Activated CD4-positive, alpha-beta T cell treated with anti-CD3 and anti-CD28 coated beads, Interleukin-2, amount 10 ng/mL, durations not matched to agents 7 days and 5 days (primary cell): ENCODE measurements at regions not wholly inside any gene's neighbourhood (a gene's known extent, or its start where the extent isn't known, plus 50 kb on each side); places are given as distances from the start of the nearest gene placed in this dataset.

ENCODE experiments used
- CTCF ChIA-PET: fragments of 350-600 bp; sonication (Branson Sonifier 250); formaldehyde crosslinking; loops from one replicate; lab custom pipeline; 2021; ENCODE audit warnings: antibody characterized with exemption; lab: Charles Lee
- POLR2A ChIA-PET: fragments of 350-600 bp; sonication (Branson Sonifier 250); formaldehyde crosslinking; loops from one replicate; lab custom pipeline; 2021; ENCODE audit warnings: antibody characterized with exemption; lab: Charles Lee
- DNase-seq: peaks from one replicate; pipeline ENCODE4 v3.0.0-alpha.2; 2020
- H3K27ac Mint-ChIP-seq: one replicate; pipeline ENCODE4 v1.8.0; 2021; ENCODE audit warnings: mild to moderate bottlenecking, moderate library complexity, mixed read lengths
- H3K27me3 Mint-ChIP-seq: one replicate; pipeline ENCODE4 v1.8.0; 2021; ENCODE audit warnings: mixed read lengths
- H3K36me3 Mint-ChIP-seq: one replicate; pipeline ENCODE4 v1.8.0; 2021; ENCODE audit warnings: low read depth, mixed read lengths
- H3K4me1 Mint-ChIP-seq: one replicate; pipeline ENCODE4 v1.8.0; 2021; ENCODE audit warnings: mixed read lengths
- H3K4me3 Mint-ChIP-seq: one replicate; pipeline ENCODE4 v1.8.0; 2021; ENCODE audit warnings: mild to moderate bottlenecking, moderate library complexity, mixed read lengths
- H3K9me3 Mint-ChIP-seq: one replicate; pipeline ENCODE4 v1.8.0; 2021; ENCODE audit warnings: mixed read lengths

DNA sequence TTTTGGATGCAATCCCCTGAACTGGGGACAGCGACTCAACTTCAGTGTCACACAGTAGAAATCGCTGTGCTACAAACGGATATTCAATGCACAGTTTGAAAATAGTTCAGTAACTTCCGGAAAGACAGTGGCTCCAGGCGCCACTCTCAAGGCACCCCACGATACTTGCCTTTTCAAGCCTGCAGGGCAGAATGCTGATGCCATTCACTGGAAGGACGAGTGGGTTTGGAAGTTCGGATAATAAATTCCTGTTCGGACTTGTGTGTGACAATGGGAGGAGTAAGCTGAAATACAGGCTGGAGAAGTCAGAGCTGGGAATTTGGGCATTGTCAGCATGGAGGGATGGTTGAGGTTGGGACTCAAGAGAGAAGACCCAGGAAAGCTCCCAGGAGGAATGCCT is 64.3 kb upstream of the HELT start:
- H3K27me3 Mint-ChIP-seq = peaks cover 8% of the 10 kb centered on the region
- no peaks in the 10 kb centered on the region for H3K9me3 Mint-ChIP-seq
- no peaks in the 10 kb centered on the region for H3K36me3 Mint-ChIP-seq
- ChIA-PET CTCF (no interaction called here), POLR2A (no interaction called here)
- H3K4me3 Mint-ChIP-seq = no peak overlapping the region
- DNase-seq = no peak
- H3K27ac Mint-ChIP-seq = no peak overlapping the region
- peaks cover 3% of the 10 kb centered on the region for H3K4me1 Mint-ChIP-seq

DNA sequence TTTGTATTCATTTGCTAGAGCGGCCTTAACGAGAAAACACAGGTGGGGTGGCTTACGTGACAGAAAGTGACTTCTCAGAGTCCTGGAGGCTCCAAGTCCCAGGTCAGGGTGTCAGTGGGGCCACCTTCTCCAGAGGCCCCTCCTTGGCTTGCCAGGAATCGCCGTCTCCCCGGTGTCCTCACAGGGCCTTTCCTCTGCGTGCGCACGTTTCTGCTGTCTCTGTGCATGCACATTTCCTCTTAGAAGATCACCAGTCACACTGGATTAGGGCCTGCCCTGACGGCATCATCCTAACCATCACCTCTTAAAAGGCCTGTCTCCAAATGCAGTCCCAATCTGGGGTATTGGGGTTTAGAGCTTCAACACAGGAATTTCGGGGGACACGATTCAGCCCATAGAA is 63.8 kb upstream of the HELT start:
- peaks cover 3% of the 10 kb centered on the region for H3K4me1 Mint-ChIP-seq
- H3K36me3 Mint-ChIP-seq = no peaks in the 10 kb centered on the region
- CTCF ChIA-PET = no interaction called here
- peaks cover 3% of the 10 kb centered on the region for H3K27me3 Mint-ChIP-seq
- H3K9me3 Mint-ChIP-seq = no peaks in the 10 kb centered on the region
- H3K4me3 Mint-ChIP-seq = no peak overlapping the region
- DNase-seq = no peak
- POLR2A ChIA-PET = no interaction called here
- no peak overlapping the region for H3K27ac Mint-ChIP-seq

DNA sequence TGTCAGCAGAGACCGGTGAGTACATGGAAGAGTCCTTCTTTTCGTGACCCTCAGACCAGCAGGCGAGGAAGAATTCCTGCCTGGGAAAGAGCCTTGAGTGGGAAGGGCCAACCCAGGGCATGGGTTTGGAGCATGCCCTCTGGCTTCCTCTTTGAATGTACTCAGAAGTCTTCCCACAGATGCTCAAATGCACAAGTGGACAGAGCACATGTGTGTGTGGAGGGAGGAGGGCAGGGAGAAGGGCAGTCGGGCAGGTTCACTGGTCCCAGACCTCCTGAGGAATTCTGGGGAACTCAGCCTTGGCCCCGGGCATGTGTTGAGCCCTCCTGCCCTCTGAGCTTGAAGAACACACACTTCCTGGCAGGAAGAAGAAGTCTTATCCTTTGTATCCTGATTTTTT is 63.2 kb upstream of the HELT start:
- Mint-ChIP-seq H3K9me3 (no peaks in the 10 kb centered on the region), H3K4me1 (peaks cover 3% of the 10 kb centered on the region), H3K36me3 (no peaks in the 10 kb centered on the region), H3K27me3 (no peaks in the 10 kb centered on the region), H3K4me3 (no peak overlapping the region), H3K27ac (no peak overlapping the region)
- no peak for DNase-seq
- ChIA-PET POLR2A (no interaction called here), CTCF (no interaction called here)

DNA sequence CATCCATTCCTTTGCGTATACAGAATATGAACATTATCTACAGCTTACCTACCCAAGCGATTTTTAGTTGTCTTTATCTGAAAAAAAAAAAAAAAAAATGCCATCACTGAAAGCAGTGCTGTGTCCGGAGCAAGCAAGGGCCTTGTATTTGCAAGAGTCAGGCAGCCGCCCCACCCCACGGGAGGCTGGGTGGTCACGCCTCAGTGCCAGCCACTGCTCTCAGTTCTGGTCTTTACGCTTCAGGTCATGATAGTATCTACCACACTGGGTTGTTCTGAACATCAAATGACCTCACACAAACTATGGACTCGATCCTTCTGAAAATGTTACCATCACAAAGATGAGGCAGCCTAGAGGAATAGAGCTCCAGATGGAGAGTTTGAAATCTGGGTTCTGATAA is 62.7 kb upstream of the HELT start:
- peaks cover 3% of the 10 kb centered on the region for H3K4me1 Mint-ChIP-seq
- H3K27ac Mint-ChIP-seq = no peak overlapping the region
- H3K36me3 Mint-ChIP-seq = no peaks in the 10 kb centered on the region
- no peak for DNase-seq
- no peaks in the 10 kb centered on the region for H3K9me3 Mint-ChIP-seq
- POLR2A ChIA-PET = no interaction called here
- no peak overlapping the region for H3K4me3 Mint-ChIP-seq
- H3K27me3 Mint-ChIP-seq = no peaks in the 10 kb centered on the region
- CTCF ChIA-PET = no interaction called here

DNA sequence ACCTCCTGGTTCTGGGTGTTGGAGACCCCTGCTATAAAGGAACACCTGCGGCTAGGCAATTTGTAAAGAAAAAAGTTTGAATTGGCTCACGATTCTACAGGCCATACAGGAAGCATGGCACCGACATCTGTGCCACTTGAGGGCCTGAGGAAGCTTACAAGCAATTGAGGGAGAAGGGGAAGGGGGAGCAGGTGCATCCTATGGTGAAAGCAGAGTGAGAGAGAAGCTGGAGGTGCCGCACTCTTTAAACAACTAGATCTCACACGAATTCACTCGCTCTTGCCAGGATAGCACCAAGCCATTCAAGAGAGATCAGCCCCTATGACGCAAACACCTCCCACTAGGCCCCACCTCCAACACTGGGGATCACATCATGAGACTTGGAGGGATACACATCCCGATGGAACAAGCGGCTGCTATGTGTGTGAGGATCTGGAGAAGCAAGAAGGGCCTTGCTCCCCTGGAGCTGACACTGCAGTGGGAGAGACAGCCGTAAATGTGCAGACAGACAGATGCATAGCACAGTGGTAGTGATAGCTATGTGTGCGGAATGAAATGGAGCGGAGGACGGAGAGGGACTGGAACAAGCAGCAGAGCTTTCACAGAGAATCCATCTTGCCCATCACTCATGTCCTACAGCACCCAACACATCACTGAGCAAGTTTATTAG is 60.7 kb upstream of the HELT start:
- H3K4me1 Mint-ChIP-seq = peaks cover 3% of the 10 kb centered on the region
- no peak overlapping the region for H3K4me3 Mint-ChIP-seq
- no peaks in the 10 kb centered on the region for H3K36me3 Mint-ChIP-seq
- ChIA-PET POLR2A (no interaction called here), CTCF (interaction anchor here (1.3 kb wide), 1 partner anchor 24 kb away, joined by 4 read pairs; no protein-coding TSS in a partner anchor)
- no peaks in the 10 kb centered on the region for H3K9me3 Mint-ChIP-seq
- no peak for DNase-seq
- no peaks in the 10 kb centered on the region for H3K27me3 Mint-ChIP-seq
- no peak overlapping the region for H3K27ac Mint-ChIP-seq

DNA sequence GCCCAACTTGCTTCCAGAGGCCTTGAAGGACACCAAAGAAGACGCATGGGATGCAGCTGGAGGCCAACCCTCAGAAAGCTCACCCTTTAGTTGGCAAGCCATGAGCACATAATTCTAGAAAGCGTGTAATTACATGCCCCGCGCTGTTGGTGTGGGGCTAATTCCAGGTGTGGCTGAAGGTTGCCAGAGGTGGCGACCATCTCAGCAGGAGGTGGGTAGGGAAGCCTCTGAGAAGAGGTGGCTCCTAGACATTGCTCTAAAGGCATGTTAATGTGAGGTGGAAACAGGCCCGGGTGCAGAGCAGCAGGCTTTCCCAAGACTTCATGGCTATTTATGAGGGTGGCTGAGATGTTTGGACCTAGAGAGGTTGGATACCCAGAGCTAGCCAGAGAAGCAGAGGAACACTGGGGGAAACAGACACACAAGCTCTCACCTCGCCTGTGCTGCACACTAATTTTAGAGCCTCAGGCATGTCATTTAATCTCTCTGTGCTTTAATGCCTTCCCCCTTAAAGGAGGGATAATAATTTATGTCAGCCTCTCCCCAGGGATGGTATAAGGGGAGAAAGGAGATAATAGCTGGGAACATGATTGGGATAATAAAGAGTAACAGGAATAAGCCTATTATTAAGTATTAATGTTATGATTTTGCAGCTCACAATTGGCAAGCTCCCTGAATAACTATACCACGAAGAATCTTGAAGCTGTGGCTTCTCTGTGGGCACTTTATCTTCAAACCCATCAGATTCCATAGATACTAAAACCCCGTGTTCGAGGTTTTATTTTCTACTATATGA is 60.0 kb upstream of the HELT start:
- Mint-ChIP-seq H3K4me1 (peaks cover 3% of the 10 kb centered on the region), H3K4me3 (no peak overlapping the region), H3K9me3 (no peaks in the 10 kb centered on the region), H3K27ac (no peak overlapping the region), H3K36me3 (no peaks in the 10 kb centered on the region), H3K27me3 (no peaks in the 10 kb centered on the region)
- DNase-seq = no peak
- ChIA-PET CTCF (interaction anchor here (0.9 to 1.4 kb wide), 4 partner anchors 9 to 25 kb away, joined by 3 to 4 read pairs (median 4); no protein-coding TSS in a partner anchor), POLR2A (no interaction called here)

DNA sequence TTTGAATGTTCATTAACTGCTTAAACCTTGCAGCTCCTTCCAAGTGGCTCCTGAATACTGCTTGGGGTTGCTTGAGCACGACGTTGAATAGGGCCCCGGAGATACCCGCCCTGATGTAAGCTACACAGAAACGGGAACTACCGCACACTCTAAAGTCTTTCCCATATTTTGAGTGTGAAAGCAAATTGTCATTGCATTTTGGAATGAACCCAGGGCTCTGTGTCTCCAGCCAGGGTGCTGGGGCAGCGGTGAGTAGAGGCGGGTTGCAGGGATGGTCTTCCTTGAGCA is 59.4 kb upstream of the HELT start:
- Mint-ChIP-seq H3K27ac (no peak overlapping the region), H3K4me1 (peaks cover 3% of the 10 kb centered on the region), H3K9me3 (no peaks in the 10 kb centered on the region), H3K4me3 (no peak overlapping the region), H3K36me3 (no peaks in the 10 kb centered on the region), H3K27me3 (no peaks in the 10 kb centered on the region)
- ChIA-PET CTCF (interaction anchor here (0.9 to 1.4 kb wide), 3 partner anchors 10 to 23 kb away, joined by 3 to 4 read pairs (median 3); no protein-coding TSS in a partner anchor), POLR2A (no interaction called here)
- no peak for DNase-seq

DNA sequence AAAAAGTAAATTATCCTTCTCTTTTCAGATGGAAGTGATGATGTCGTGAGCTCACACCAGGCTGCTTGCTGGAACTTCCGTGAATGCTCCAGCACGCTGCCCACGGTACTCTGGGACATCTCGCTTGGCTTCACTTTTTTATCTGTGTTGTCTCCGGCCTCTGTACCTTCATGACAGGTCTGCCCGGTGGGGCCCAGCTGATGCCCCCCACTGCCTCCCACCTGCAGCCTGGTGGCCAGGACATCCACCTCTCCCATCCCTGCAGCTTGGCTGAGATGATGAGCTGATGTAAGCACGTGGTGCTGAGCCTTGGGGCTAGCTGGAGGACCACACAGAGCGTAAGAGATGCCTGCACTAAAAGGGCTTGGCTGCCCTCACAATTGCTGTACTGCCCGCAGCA is 59.0 kb upstream of the HELT start:
- DNase-seq = no peak
- no peaks in the 10 kb centered on the region for H3K27me3 Mint-ChIP-seq
- no peaks in the 10 kb centered on the region for H3K9me3 Mint-ChIP-seq
- POLR2A ChIA-PET = no interaction called here
- H3K36me3 Mint-ChIP-seq = no peaks in the 10 kb centered on the region
- H3K4me3 Mint-ChIP-seq = no peak overlapping the region
- peaks cover 3% of the 10 kb centered on the region for H3K4me1 Mint-ChIP-seq
- no peak overlapping the region for H3K27ac Mint-ChIP-seq
- CTCF ChIA-PET = interaction anchor here (0.6 to 1.4 kb wide), 3 partner anchors 10 to 355 kb away, joined by 3 to 4 read pairs (median 3); no protein-coding TSS in a partner anchor

DNA sequence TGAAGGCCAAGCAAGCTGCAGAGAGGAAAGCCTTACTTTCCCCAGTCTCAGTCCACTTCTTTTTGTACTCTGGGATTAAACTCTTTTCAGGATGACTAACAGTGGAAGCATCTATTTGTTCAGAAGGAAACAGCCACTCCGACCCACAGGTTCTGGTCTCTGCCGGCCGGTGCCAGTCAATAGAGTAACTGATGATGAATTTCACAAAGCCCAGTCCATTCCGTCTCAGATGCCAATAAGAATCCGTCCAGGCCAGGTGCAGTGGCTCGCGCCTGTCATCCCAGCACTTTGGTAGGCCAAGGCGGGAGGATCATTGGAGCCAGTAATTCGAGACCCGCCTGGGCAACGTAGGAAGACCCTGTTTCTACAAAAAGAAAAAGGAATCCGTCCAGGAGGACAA is 58.5 kb upstream of the HELT start:
- no peaks in the 10 kb centered on the region for H3K27me3 Mint-ChIP-seq
- H3K27ac Mint-ChIP-seq = no peak overlapping the region
- H3K9me3 Mint-ChIP-seq = peaks cover 1% of the 10 kb centered on the region
- H3K4me1 Mint-ChIP-seq = peaks cover 3% of the 10 kb centered on the region
- H3K36me3 Mint-ChIP-seq = no peaks in the 10 kb centered on the region
- H3K4me3 Mint-ChIP-seq = no peak overlapping the region
- CTCF ChIA-PET = interaction anchor here (0.6 to 1.4 kb wide), 3 partner anchors 11 to 355 kb away, joined by 3 to 4 read pairs (median 3); no protein-coding TSS in a partner anchor
- POLR2A ChIA-PET = no interaction called here
- no peak for DNase-seq

DNA sequence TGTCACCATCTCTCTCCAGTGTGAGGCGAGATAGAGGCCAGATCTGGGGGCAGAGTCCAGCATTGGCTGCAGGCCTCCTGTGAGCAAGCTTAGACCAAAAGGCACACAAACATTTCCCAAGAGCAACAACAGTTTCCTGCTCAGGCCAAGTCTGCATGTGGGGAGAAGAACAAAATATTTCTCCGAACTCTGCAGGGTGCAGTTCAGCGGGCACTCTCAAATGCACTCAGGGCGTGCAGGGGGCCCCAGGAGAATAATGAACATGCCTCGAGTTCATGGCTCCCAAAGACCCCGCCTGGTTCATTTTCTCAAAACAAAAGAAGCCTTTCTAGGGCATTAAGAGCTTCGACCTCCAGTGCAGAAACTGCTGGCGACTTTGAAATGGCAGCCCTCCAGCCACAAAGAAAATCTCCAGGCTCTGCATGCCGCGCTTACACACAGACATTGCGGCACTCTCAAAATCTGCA is 57.8 kb upstream of the HELT start:
- CTCF ChIA-PET = no interaction called here
- H3K36me3 Mint-ChIP-seq = peaks cover 2% of the 10 kb centered on the region
- no peak overlapping the region for H3K4me3 Mint-ChIP-seq
- peaks cover 5% of the 10 kb centered on the region for H3K4me1 Mint-ChIP-seq
- peaks cover 4% of the 10 kb centered on the region for H3K9me3 Mint-ChIP-seq
- H3K27ac Mint-ChIP-seq = no peak overlapping the region
- POLR2A ChIA-PET = no interaction called here
- no peak for DNase-seq
- peaks cover 3% of the 10 kb centered on the region for H3K27me3 Mint-ChIP-seq

DNA sequence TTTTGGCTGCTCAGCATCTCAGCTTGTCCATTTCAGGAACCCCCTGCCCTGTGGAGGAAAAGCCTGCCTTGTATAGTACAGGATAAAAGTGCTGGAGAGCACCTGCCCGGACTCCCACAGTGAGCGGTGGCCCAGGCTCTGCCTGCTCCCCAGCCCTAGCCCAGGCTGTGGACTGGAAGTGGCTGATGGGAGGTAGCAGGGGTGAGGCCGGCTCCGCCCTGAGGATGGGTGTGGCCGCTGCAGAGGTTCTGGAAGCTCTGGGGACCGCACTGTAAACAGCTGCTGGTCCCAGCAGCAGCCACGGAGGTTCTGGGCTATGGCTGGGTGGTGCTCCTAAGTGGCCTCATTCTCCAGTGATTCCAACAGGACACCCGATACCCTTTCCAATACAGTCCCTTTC is 56.6 kb upstream of the HELT start:
- Mint-ChIP-seq H3K27ac (no peak overlapping the region), H3K36me3 (peaks cover 2% of the 10 kb centered on the region), H3K4me3 (no peak overlapping the region), H3K9me3 (peaks cover 4% of the 10 kb centered on the region), H3K27me3 (peaks cover 3% of the 10 kb centered on the region), H3K4me1 (peaks cover 5% of the 10 kb centered on the region)
- POLR2A ChIA-PET = no interaction called here
- no peak for DNase-seq
- CTCF ChIA-PET = no interaction called here

DNA sequence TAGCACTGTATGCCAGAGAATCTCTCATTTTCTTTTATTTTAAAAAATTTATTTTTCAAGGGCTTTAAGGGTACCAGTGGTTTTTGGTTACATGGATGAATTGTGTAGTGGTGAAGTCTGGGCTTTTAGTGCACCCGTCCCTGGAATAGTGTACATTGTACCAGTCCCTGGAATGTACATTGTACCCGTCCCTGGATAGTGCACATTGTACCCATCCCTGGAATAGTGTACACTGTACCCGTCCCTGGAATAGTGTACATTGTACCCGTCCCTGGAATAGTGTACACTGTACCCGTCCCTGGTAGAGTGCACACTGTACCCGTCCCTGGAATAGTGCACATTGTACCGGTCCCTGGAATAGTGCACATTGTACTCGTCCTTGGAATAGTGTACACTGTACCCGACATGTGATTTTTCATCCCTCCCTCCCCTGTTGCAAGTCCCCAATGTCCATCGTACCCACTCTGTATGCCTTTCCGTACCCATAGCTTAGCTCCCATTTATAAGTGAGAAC is 56.1 kb upstream of the HELT start:
- H3K27ac Mint-ChIP-seq = no peak overlapping the region

More for the DNA sequence above, 56.1 kb upstream of the HELT start:
- peaks cover 2% of the 10 kb centered on the region for H3K36me3 Mint-ChIP-seq
- ChIA-PET CTCF (no interaction called here), POLR2A (no interaction called here)
- peaks cover 5% of the 10 kb centered on the region for H3K4me1 Mint-ChIP-seq
- peaks cover 3% of the 10 kb centered on the region for H3K27me3 Mint-ChIP-seq
- H3K4me3 Mint-ChIP-seq = no peak overlapping the region
- DNase-seq = no peak
- peaks cover 4% of the 10 kb centered on the region for H3K9me3 Mint-ChIP-seq
